H1 (cell line): ENCODE measurements at regions not wholly inside any gene's neighbourhood (a gene's known extent, or its start where the extent isn't known, plus 50 kb on each side); places are given as distances from the start of the nearest gene placed in this dataset.

Source experiments
- BCL11A ChIP-seq, 2 experiments: IDR thresholded peaks; one replicate each; pipeline ENCODE4 v1.6.1; 2011; ENCODE audit warnings: low read depth in 2 of 2, low read length in 2 of 2, mild to moderate bottlenecking in 2 of 2
- NRF1 ChIP-seq: IDR thresholded peaks from 2 replicates; pipeline ENCODE4 v1.6.1; 2011; ENCODE audit warnings: mild to moderate bottlenecking, low read depth, low read length, improper control_type of control experiment
- TF ChIP-seq, protein P1 (sequence below), 3 experiments: IDR thresholded peaks; 1 replicate in 2 of 3; 2 replicates in 1 of 3; pipeline versions ENCODE4 v1.5.1 to v1.6.1; 2011; ENCODE audit warnings: low read length in 3 of 3, mild to moderate bottlenecking in 3 of 3, inconsistent platforms in 2 of 3, low read depth in 1 of 3, moderate library complexity in 1 of 3; ENCODE audit not compliant: insufficient read depth in 1 of 3; ENCODE audit errors: control extremely low read depth in 1 of 3

DNA sequence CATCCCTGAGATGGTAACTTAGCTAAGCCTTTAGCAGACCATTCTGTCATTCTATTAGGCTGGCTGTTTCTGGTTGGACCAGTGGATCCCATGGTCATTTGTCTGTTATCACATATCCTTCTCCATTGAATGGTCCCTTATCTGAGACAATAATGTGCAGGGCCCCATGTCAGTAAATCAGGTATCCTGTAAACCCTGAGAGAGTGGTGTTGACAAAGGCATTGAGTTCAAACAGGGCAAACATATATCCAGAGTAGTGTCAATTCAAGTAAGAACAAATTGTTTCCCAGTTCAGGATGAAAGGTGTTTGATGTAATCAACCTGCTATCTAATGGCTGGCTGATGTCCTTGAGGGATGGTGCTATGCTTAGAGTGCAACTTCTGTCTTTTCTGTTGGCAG, 126.2 kb downstream of the LINC00237 start (continued):
- TF ChIP-seq, protein P1, sequence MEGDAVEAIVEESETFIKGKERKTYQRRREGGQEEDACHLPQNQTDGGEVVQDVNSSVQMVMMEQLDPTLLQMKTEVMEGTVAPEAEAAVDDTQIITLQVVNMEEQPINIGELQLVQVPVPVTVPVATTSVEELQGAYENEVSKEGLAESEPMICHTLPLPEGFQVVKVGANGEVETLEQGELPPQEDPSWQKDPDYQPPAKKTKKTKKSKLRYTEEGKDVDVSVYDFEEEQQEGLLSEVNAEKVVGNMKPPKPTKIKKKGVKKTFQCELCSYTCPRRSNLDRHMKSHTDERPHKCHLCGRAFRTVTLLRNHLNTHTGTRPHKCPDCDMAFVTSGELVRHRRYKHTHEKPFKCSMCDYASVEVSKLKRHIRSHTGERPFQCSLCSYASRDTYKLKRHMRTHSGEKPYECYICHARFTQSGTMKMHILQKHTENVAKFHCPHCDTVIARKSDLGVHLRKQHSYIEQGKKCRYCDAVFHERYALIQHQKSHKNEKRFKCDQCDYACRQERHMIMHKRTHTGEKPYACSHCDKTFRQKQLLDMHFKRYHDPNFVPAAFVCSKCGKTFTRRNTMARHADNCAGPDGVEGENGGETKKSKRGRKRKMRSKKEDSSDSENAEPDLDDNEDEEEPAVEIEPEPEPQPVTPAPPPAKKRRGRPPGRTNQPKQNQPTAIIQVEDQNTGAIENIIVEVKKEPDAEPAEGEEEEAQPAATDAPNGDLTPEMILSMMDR (IDR thresholded peaks at IDR 0.05; ENCODE audit: control extremely low read depth in 1 of 3, insufficient read depth in 1 of 3, low read depth in 1 of 3, low read length in 3 of 3): no peak
- TF ChIP-seq BCL11A (IDR thresholded peaks at IDR 0.05; ENCODE audit: low read depth in 2 of 2, low read length in 2 of 2) (no peak), NRF1 (no peak)
